Right lobe of liver (tissue), 6 donors: ENCODE measurements at regions not wholly inside any gene's neighbourhood (a gene's known extent, or its start where the extent isn't known, plus 50 kb on each side); places are given as distances from the start of the nearest gene placed in this dataset.

Source experiments
- ATAC-seq, 4 donors: fragments of 200-7000 bp; cut with Tn5 transposase; one replicate each; pipeline ENCODE4 v1.9.1; 2020; ENCODE audit warnings: mild to moderate bottlenecking in 4 of 4, moderate library complexity in 4 of 4
- DNase-seq, 3 donors: peaks; one replicate each; pipeline ENCODE4 v3.0.0-alpha.2; 2020
- H3K27ac ChIP-seq, 3 donors: fragments of 200-600 bp; one replicate each; pipeline ENCODE4 v1.8.0; 2022
- H3K27me3 ChIP-seq, 2 donors: fragments of 200-600 bp; one replicate each; pipeline ENCODE4 v1.8.0; 2022
- H3K36me3 ChIP-seq, 4 donors: fragments of 200-600 bp; sonication (generic) in 1 of 4; one replicate each; pipeline versions ENCODE4 v1.5.1 to v1.8.0; 2017 to 2022; ENCODE audit warnings: control low read depth in 1 of 4
- H3K4me1 ChIP-seq, 4 donors: fragments of 200-600 bp; sonication (generic) in 1 of 4; one replicate each; pipeline versions ENCODE4 v1.5.1 to v1.8.0; 2017 to 2022; ENCODE audit warnings: control low read depth in 1 of 4
- H3K4me3 ChIP-seq, 3 donors: fragments of 200-600 bp; one replicate each; pipeline ENCODE4 v1.8.0; 2022
- H3K9me3 ChIP-seq, 4 donors: fragments of 200-600 bp; sonication (generic) in 1 of 4; one replicate each; pipeline versions ENCODE4 v1.5.1 to v1.8.0; 2017 to 2022; ENCODE audit warnings: control low read depth in 1 of 4
- POLR2A ChIP-seq: fragments of 450-650 bp; IDR thresholded peaks from one replicate; pipeline ENCODE4 v1.6.1; 2017; ENCODE audit warnings: antibody characterized with exemption, mild to moderate bottlenecking
- WGBS: methylation state at CpG from one replicate; pipeline ENCODE4 v1.1.6; 2018; ENCODE audit warnings: low coverage, low lambda C conversion rate; ENCODE audit not compliant: insufficient coverage; ENCODE audit errors: missing lambda C conversion rate; 5-methylcytosine and 5-hydroxymethylcytosine counted together
- intact Hi-C, 2 donors: fragments of 100-400 bp; cut with DNase I; formaldehyde crosslinking; loops; one replicate each; pipeline versions ENCODE4 v1.11.2 to v1.14.1; 2022
- TF ChIP-seq, protein P1 (sequence below), 4 donors: fragments of 200-600 bp in 3 of 4; fragments of 450-650 bp in 1 of 4; IDR thresholded peaks; one replicate each; pipeline versions ENCODE4 v1.5.1 to v1.8.0; 2016 to 2022; ENCODE audit warnings: antibody characterized with exemption in 4 of 4, mild to moderate bottlenecking in 2 of 4
- donor health status: DM: no; HTN: yes; CAD: no.
- donor health status: DM: no; HTN: no; CAD: no.
- donor health status: DM: no; HTN: no; CAD: no.
- donor health status: DM: no; HTN: yes; CAD: no.
- donor health status: DM: no; HTN: yes; CAD: no.

DNA sequence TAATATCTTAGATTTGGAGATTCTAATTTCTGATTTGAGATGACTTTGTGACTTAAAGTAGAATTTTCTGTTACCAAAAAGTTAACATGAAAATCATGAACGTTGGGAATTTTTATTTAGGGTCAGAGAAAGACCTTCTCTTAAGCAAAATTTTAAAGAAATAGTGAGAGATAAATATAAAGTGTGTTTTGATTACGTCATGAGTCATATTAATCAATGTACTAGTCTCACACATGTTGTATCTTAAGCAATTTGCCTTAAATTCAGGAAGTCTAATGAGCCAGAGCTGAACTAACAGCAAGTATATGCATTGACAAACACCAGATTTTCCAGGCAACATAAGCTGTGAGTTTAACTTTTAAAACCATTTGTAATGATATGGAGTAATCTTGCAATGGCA, 765.5 kb upstream of the SORCS1 start:
- DNase-seq (no peak), ATAC-seq (no peak)
- TF ChIP-seq POLR2A = no peak
- TF ChIP-seq, protein P1, sequence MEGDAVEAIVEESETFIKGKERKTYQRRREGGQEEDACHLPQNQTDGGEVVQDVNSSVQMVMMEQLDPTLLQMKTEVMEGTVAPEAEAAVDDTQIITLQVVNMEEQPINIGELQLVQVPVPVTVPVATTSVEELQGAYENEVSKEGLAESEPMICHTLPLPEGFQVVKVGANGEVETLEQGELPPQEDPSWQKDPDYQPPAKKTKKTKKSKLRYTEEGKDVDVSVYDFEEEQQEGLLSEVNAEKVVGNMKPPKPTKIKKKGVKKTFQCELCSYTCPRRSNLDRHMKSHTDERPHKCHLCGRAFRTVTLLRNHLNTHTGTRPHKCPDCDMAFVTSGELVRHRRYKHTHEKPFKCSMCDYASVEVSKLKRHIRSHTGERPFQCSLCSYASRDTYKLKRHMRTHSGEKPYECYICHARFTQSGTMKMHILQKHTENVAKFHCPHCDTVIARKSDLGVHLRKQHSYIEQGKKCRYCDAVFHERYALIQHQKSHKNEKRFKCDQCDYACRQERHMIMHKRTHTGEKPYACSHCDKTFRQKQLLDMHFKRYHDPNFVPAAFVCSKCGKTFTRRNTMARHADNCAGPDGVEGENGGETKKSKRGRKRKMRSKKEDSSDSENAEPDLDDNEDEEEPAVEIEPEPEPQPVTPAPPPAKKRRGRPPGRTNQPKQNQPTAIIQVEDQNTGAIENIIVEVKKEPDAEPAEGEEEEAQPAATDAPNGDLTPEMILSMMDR (IDR thresholded peaks at IDR 0.05) = no peak
- no peak overlapping the region for H3K27ac ChIP-seq
- intact Hi-C loops = no loop called here
- WGBS = 11% methylated on average over 2 of the region's 2 CpGs
- H3K4me1 ChIP-seq = no peaks in the 10 kb centered on the region
- no peaks in the 10 kb centered on the region for H3K27me3 ChIP-seq
- H3K4me3 ChIP-seq = no peak overlapping the region
- no peaks in the 10 kb centered on the region for H3K9me3 ChIP-seq
- H3K36me3 ChIP-seq = no peaks in the 10 kb centered on the region

DNA sequence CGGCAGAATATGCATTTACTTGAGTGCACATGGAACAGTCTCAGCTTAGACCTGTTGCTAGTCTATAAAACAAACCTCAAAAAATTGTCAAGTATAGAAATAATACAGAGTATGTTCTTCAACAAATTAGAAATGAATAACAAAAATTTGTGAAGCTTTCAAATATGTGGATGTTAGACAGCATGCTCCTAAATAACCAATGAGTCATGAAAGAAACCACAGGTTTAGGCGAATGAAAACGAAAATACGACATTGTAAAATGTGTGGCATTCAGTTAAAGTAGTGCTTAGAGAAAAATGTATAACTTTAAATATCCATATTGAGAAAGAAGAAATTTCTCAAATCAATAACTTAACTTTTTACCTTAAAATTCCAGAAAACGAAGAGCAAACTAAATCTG, 760.0 kb upstream of the SORCS1 start:
- Histone ChIP-seq H3K36me3 (no peaks in the 10 kb centered on the region), H3K9me3 (no peaks in the 10 kb centered on the region), H3K27me3 (no peaks in the 10 kb centered on the region), H3K4me1 (no peaks in the 10 kb centered on the region), H3K27ac (no peak overlapping the region), H3K4me3 (no peak overlapping the region)
- WGBS = 54% methylated on average over 5 of the region's 5 CpGs
- DNase-seq (no peak), ATAC-seq (no peak)
- intact Hi-C loops = no loop called here
- TF ChIP-seq, protein P1 (IDR thresholded peaks at IDR 0.05) = no peak
- no peak for TF ChIP-seq POLR2A

DNA sequence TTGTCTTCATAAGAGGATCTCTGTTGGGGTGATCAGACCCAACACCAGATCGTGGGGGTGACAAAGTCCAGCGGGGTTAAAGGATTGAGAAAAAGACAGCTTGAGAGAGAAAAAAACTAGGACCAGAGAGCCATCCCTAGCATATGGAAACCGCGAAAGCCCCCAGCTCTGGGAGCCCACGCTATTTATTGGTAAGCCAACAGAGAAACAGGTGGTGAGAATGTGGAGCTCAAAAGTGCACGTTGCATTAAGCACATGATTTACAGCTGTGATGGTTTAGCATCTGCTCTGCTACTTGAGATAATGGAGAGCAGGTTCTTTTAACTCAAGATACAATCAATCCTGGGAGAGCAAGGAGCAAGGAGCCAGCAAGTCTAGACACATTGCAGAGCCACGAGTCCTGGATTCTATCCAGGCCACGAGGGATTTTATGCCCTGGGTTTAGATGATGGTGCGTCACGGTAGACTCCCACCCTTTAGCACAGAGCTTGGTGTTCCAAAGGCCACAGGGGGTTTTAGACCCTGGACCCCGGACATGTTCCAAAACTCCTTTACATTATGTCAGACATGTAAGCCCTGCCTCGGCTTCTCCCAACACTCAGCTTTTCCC, 755.2 kb upstream of the SORCS1 start:
- Histone ChIP-seq H3K27me3 (peaks cover 0 to 5% of the 10 kb centered on the region in 2 donors), H3K36me3 (no peaks in the 10 kb centered on the region), H3K9me3 (no peaks in the 10 kb centered on the region), H3K4me3 (no peak overlapping the region), H3K27ac (no peak overlapping the region), H3K4me1 (no peaks in the 10 kb centered on the region)
- intact Hi-C loops = no loop called here
- DNase-seq (no peak), ATAC-seq (no peak)
- TF ChIP-seq, protein P1 (IDR thresholded peaks at IDR 0.05) = no peak
- TF ChIP-seq POLR2A = no peak
- WGBS = 56% methylated on average over 7 of the region's 12 CpGs

DNA sequence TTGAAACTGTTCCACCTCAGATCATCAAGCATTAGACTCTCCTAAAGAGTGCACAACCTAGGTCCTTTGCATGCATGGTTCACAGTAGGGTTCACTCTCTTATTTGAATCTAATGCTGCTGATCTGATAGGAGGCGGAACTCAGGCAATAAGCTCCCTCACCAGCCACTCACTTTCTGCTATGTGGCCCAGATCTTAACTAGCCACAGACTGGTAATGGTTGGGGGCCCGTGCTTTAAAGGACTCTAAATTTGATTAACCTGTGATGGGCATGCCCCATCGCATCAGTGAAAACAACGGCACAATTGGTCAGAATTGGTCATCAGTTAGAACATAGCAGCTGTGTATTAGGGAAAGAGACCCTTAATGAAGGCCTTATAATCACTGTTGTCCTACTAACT, 753.7 kb upstream of the SORCS1 start:
- peaks cover 0 to 5% of the 10 kb centered on the region in 2 donors for H3K27me3 ChIP-seq
- H3K36me3 ChIP-seq = no peaks in the 10 kb centered on the region
- H3K9me3 ChIP-seq = no peaks in the 10 kb centered on the region
- TF ChIP-seq, protein P1 (IDR thresholded peaks at IDR 0.05) = no peak
- TF ChIP-seq POLR2A = no peak
- WGBS = 82% methylated on average over 3 of the region's 4 CpGs
- H3K4me1 ChIP-seq = no peaks in the 10 kb centered on the region
- DNase-seq (no peak), ATAC-seq (no peak)
- H3K27ac ChIP-seq = no peak overlapping the region
- intact Hi-C loops = no loop called here
- H3K4me3 ChIP-seq = no peak overlapping the region

DNA sequence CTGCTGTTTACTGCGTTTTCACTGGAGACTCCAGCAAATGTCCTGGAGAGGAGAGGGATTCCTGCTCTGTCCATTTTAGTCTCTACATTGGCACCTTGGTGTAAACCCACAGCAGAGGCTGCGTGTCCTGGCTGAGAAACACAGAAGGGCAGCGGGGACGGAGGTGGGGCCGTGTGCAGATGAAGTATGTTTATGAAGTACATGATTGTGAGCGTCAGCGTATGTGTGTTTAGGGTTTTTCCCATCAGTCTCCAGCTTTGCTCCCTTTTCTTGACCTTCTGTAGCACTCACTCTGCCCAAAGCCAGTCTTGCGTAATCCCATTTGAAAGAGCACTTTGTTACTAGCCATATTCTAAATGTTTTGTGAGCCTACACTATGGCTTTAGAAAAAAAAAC, 750.7 kb upstream of the SORCS1 start:
- ATAC-seq (no peak), DNase-seq (no peak)
- Histone ChIP-seq H3K4me3 (no peak overlapping the region), H3K9me3 (no peaks in the 10 kb centered on the region), H3K36me3 (no peaks in the 10 kb centered on the region), H3K27me3 (peaks cover 0 to 5% of the 10 kb centered on the region in 2 donors), H3K4me1 (no peaks in the 10 kb centered on the region), H3K27ac (no peak overlapping the region)
- TF ChIP-seq, protein P1 (IDR thresholded peaks at IDR 0.05) = no peak
- TF ChIP-seq POLR2A = no peak
- WGBS = 6% methylated on average over 7 of the region's 8 CpGs
- intact Hi-C loops = no loop called here
